HUES64 (cell line): ENCODE measurements at regions not wholly inside any gene's neighbourhood (a gene's known extent, or its start where the extent isn't known, plus 50 kb on each side); places are given as distances from the start of the nearest gene placed in this dataset.
"Not testable (repeated sequence)": the region's sequence is repeated elsewhere in the genome, so short reads cannot be mapped to it uniquely, and the experiment has no call there.

Source experiments
- H3K27ac ChIP-seq: 2 replicates; pipeline ENCODE4 v1.7.0; 2013; ENCODE audit warnings: low read depth, low read length, inconsistent platforms
- H3K27me3 ChIP-seq: 2 replicates; pipeline ENCODE4 v1.6.1; 2013; ENCODE audit warnings: mild to moderate bottlenecking, low read length; ENCODE audit not compliant: insufficient read depth
- H3K36me3 ChIP-seq: 2 replicates; pipeline ENCODE4 v1.6.1; 2013; ENCODE audit warnings: mild to moderate bottlenecking, low read length; ENCODE audit not compliant: insufficient read depth
- H3K4me1 ChIP-seq: 2 replicates; pipeline ENCODE4 v1.6.1; 2013; ENCODE audit warnings: mild to moderate bottlenecking, low read length, moderate library complexity; ENCODE audit not compliant: insufficient read depth
- H3K4me3 ChIP-seq: 2 replicates; pipeline ENCODE4 v1.5.1; 2013; ENCODE audit warnings: mild to moderate bottlenecking, low read length, moderate library complexity
- H3K9ac ChIP-seq: 2 replicates; pipeline ENCODE4 v1.6.1; 2013; ENCODE audit warnings: mild to moderate bottlenecking, low read depth, low read length
- H3K9me3 ChIP-seq: 2 replicates; pipeline ENCODE4 v1.6.1; 2013; ENCODE audit warnings: low read depth, low read length; ENCODE audit not compliant: insufficient read depth
- WGBS: fragments of 150-250, 120-280 bp; methylation state at CpG from one replicate; pipeline ENCODE4 v1.1.7; 2013; ENCODE audit warnings: missing lambda C conversion rate; 5-methylcytosine and 5-hydroxymethylcytosine counted together

- Histone ChIP-seq H3K4me3 (peak overlapping the region; percentile 51), H3K36me3 (no peaks in the 10 kb centered on the region), H3K9ac (no peak overlapping the region; the same call in 1 of the 2 replicates), H3K4me1 (no peaks in the 10 kb centered on the region), H3K9me3 (no peaks in the 10 kb centered on the region), H3K27ac (no peak overlapping the region), H3K27me3 (peaks cover 38% of the 10 kb centered on the region)
- 21% methylated on average over 13 of the region's 13 CpGs for WGBS
These were observed 152.4 kb downstream of the ANKRD30BL start for GRCh38 chr2:132009177-132009873.

- no CpG with 5 or more reads among the region's 1 CpG for WGBS
- not testable (repeated sequence) for H3K36me3 ChIP-seq
These were observed 171.0 kb downstream of the ANKRD30BL start for GRCh38 chr2:131990751-131991150.

GRCh38 chr2:131966671-131967070 is 195.1 kb downstream of the ANKRD30BL start:
- H3K27ac ChIP-seq, H3K9me3 ChIP-seq, H3K4me3 ChIP-seq, H3K27me3 ChIP-seq, H3K36me3 ChIP-seq, H3K4me1 ChIP-seq, H3K9ac ChIP-seq: not testable (repeated sequence)
- WGBS: 88% methylated on average over 10 of the region's 10 CpGs

More at GRCh38 chr2:131990751-131991150, 171.0 kb downstream of the ANKRD30BL start:
- not testable (repeated sequence) for H3K4me1 ChIP-seq, H3K4me3 ChIP-seq, H3K27me3 ChIP-seq, H3K27ac ChIP-seq, H3K9me3 ChIP-seq, H3K9ac ChIP-seq

DNA sequence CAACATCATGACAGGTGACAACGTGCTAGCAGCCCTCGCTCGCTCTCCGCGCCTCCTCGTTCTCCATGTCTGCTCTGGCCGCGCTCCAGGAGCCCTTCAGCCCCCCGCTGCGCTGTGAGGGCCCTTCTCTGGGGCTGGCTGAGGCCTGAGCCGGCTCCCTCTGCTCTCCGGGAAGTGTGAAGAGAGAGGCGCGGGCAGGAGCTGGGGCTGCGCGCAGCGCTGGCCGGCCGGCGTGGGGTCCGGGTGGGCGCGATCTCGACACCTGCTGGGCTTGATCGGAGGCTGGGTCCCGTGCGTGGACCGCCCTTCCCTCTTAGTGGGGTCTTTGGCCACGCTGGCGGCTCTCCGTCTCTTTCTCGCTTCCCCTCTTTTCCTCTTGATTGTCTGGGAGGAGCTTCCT is 195.5 kb downstream of the ANKRD30BL start:
- Histone ChIP-seq H3K27me3 (no peaks in the 10 kb centered on the region), H3K4me1 (no peaks in the 10 kb centered on the region), H3K36me3 (no peaks in the 10 kb centered on the region), H3K9me3 (no peaks in the 10 kb centered on the region), H3K27ac (no peak overlapping the region), H3K4me3 (no peak overlapping the region), H3K9ac (no peak overlapping the region)
- 95% methylated on average over 32 of the region's 32 CpGs for WGBS

DNA sequence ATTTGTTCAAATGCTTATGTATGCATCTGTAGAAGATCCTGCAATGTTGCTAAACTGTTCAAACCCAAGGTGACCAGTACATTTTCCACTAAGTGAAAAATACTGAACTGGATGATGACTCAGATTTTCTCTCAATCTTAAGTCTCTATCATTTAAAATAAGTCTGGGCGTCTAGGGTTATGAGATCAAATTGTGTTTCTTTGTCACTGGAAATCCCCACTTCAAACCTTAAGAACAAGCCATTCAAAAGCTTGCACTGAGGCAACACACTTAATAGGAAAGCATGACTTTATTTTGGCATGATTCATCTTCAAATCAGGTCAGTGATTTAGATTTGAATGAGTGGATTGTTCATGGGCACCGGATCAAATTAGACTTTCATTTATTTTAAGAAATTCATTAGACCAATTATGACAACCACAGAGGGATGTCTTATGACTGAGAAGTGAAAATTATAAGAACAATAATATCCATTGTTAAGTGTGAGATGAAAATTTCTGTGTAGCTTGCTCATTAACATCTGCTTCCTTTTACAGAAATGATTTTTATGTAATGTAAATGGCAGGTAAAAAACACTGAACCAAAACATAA is 203.6 kb downstream of the ANKRD30BL start:
- WGBS: no CpG with 5 or more reads among the region's 2 CpGs
- H3K9ac ChIP-seq, H3K27ac ChIP-seq, H3K9me3 ChIP-seq, H3K36me3 ChIP-seq, H3K27me3 ChIP-seq, H3K4me3 ChIP-seq, H3K4me1 ChIP-seq: not testable (repeated sequence)

GRCh38 chr2:131948641-131949040 is 213.1 kb downstream of the ANKRD30BL start:
- not testable (repeated sequence) for H3K36me3 ChIP-seq, H3K4me1 ChIP-seq, H3K27me3 ChIP-seq, H3K27ac ChIP-seq, H3K9ac ChIP-seq, H3K9me3 ChIP-seq, H3K4me3 ChIP-seq

GRCh38 chr2:131923287-131923686 is 238.5 kb downstream of the ANKRD30BL start:
- H3K36me3 ChIP-seq, H3K4me3 ChIP-seq, H3K9ac ChIP-seq, H3K4me1 ChIP-seq, H3K27ac ChIP-seq, H3K27me3 ChIP-seq, H3K9me3 ChIP-seq: not testable (repeated sequence)
- WGBS: no CpG with 5 or more reads among the region's 1 CpG

GRCh38 chr2:131922854-131923253 is 238.9 kb downstream of the ANKRD30BL start:
- H3K27me3 ChIP-seq, H3K4me3 ChIP-seq, H3K4me1 ChIP-seq, H3K36me3 ChIP-seq, H3K9me3 ChIP-seq, H3K27ac ChIP-seq, H3K9ac ChIP-seq: not testable (repeated sequence)
- 85% methylated on average over 2 of the region's 2 CpGs for WGBS
